ENCODE measurements at regions not wholly inside any gene's neighbourhood (a gene's known extent, or its start where the extent isn't known, plus 50 kb on each side); places are given as distances from the start of the nearest gene placed in this dataset.

DNA sequence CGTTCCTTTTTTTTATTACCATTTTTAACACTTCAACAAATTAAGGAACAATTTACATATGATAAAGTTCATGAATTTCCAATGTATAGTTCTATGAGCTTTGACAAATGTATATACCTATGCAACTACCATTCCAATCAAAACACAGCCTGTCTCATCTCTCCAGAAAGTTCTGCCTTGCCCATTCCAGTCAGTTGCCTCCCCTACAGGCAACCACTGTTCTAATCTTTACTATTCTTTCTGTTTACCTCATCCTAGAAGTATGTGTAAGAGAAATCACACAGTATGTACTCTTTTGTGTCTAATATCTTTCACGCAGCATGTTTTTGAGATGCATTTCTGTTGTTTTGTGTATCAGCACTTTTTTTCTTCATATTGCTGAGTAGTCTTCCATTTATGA lies 224.9 kb downstream of the KIT start:
- DNase-seq: no peak
- WGBS, 5 donors: 46 to 65% (median 49%) methylated on average over 2 of the region's 2 CpGs
- Histone ChIP-seq H3K36me3 (no peaks in the 10 kb centered on the region), H3K4me3 (no peak overlapping the region), H3K4me1 (no peaks in the 10 kb centered on the region), H3K27ac (no peak overlapping the region), H3K9me3 (no peaks in the 10 kb centered on the region), H3K27me3 (replicated peaks in 1 of 7) (no peaks in the 10 kb centered on the region)
- intact Hi-C loops (cut with DNase I; ENCODE audit: low total_unique reads): no loop called here
- TF ChIP-seq POLR2A (IDR thresholded peaks at IDR 0.05): no peak
- no peak for TF ChIP-seq POLR2AphosphoS5 (IDR thresholded peaks at IDR 0.05)
- no peak for TF ChIP-seq CTCF (IDR thresholded peaks at IDR 0.05 in 8 of 11, conservative IDR thresholded peaks at IDR 0.05 in 3 of 11)

- no peak overlapping the region for H3K4me3 ChIP-seq
- no peak overlapping the region for H3K27ac ChIP-seq
- H3K27me3 ChIP-seq (replicated peaks in 1 of 7): no peaks in the 10 kb centered on the region
- intact Hi-C loops (cut with DNase I; ENCODE audit: low total_unique reads): no loop called here
- TF ChIP-seq POLR2AphosphoS5 (IDR thresholded peaks at IDR 0.05) (no peak), CTCF (IDR thresholded peaks at IDR 0.05 in 8 of 11, conservative IDR thresholded peaks at IDR 0.05 in 3 of 11) (no peak), POLR2A (IDR thresholded peaks at IDR 0.05) (no peak)
- H3K9me3 ChIP-seq: no peaks in the 10 kb centered on the region
- no peaks in the 10 kb centered on the region for H3K36me3 ChIP-seq
- H3K4me1 ChIP-seq: no peaks in the 10 kb centered on the region
- no peak for DNase-seq
Measured at GRCh38 chr4:54879576-54879975, 221.8 kb downstream of the KIT start.

- WGBS, 5 donors: 90 to 100% (median 92%) methylated on average over 2 of the region's 2 CpGs
- no peak for TF ChIP-seq POLR2AphosphoS5 (IDR thresholded peaks at IDR 0.05)
- TF ChIP-seq CTCF (IDR thresholded peaks at IDR 0.05 in 8 of 11, conservative IDR thresholded peaks at IDR 0.05 in 3 of 11): no peak
- TF ChIP-seq POLR2A (IDR thresholded peaks at IDR 0.05): no peak
- no peak overlapping the region for H3K4me3 ChIP-seq
- no peaks in the 10 kb centered on the region for H3K27me3 ChIP-seq (replicated peaks in 1 of 7)
- H3K4me1 ChIP-seq: no peaks in the 10 kb centered on the region
- intact Hi-C loops (cut with DNase I; ENCODE audit: low total_unique reads): no loop called here
- DNase-seq: no peak
- H3K36me3 ChIP-seq: no peaks in the 10 kb centered on the region
- H3K27ac ChIP-seq: no peak overlapping the region
- H3K9me3 ChIP-seq: no peaks in the 10 kb centered on the region
Measured at GRCh38 chr4:54877006-54877405, 219.2 kb downstream of the KIT start.

DNA sequence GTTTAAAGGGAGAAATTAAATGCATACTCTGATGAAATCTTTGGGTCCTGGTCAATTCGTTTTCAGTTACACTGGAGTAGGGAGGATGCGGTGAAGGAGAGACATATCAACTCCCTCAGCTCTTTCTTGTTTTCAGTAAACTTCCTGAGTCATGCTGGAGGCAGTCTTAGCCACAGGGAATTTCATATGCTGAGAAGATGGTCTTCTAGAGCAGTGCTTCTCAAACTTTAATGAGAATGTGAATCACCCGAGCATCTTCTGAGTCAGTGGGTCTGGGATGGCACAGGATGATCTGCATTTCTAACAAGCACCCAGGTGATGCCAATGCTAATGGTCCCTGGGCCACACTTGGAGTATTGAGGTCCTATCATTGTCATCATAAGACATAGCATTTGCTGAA lies 214.5 kb downstream of the KIT start:
- H3K9me3 ChIP-seq: no peaks in the 10 kb centered on the region
- H3K4me3 ChIP-seq: no peak overlapping the region
- intact Hi-C loops (cut with DNase I; ENCODE audit: low total_unique reads): no loop called here
- TF ChIP-seq POLR2AphosphoS5 (IDR thresholded peaks at IDR 0.05) (no peak), CTCF (IDR thresholded peaks at IDR 0.05 in 8 of 11, conservative IDR thresholded peaks at IDR 0.05 in 3 of 11) (no peak), POLR2A (IDR thresholded peaks at IDR 0.05) (no peak)
- H3K27ac ChIP-seq: no peak overlapping the region
- H3K4me1 ChIP-seq: no peaks in the 10 kb centered on the region
- WGBS, 5 donors: 78 to 92% (median 84%) methylated on average over 3 of the region's 3 CpGs
- DNase-seq: no peak
- H3K27me3 ChIP-seq (replicated peaks in 1 of 7): no peaks in the 10 kb centered on the region
- H3K36me3 ChIP-seq: no peaks in the 10 kb centered on the region
